ENCODE measurements at regions not wholly inside any gene's neighbourhood (a gene's known extent, or its start where the extent isn't known, plus 50 kb on each side); places are given as distances from the start of the nearest gene placed in this dataset.

GRCh38 chr2:57720728-57721627 is 325.6 kb upstream of the VRK2 start:
- Mint-ChIP-seq H3K9me3 (peaks cover 0 to 1% (median 0%) of the 10 kb centered on the region in 7 donors), H3K36me3 (no peaks in the 10 kb centered on the region), H3K27me3 (no peaks in the 10 kb centered on the region), H3K4me3 (peak overlapping the region in 2 of 4 donors; percentile 3 to 41), H3K27ac (no peak overlapping the region), H3K4me1 (peaks cover 0 to 6% (median under 1%) of the 10 kb centered on the region in 4 donors)
- Histone ChIP-seq H3K4me3 (ENCODE audit: low read depth, low read length) (no peak overlapping the region), H3K27me3 (ENCODE audit: control insufficient read depth, insufficient read depth, low read length) (peaks cover 1% of the 10 kb centered on the region), H3K4me1 (ENCODE audit: control insufficient read depth, insufficient read depth, low read length, poor library complexity, severe bottlenecking) (no peaks in the 10 kb centered on the region), H3K9me3 (ENCODE audit: control insufficient read depth in 2 of 2, low read length in 2 of 2) (no peaks in the 10 kb centered on the region), H3K27ac (ENCODE audit: insufficient read depth, low read length, poor library complexity, severe bottlenecking) (no peak overlapping the region), H3K36me3 (ENCODE audit: control insufficient read depth, insufficient read depth, low read length) (no peaks in the 10 kb centered on the region)
- DNase-seq (peak in 2 of 3 donors; percentile 16 to 38), ATAC-seq (ENCODE audit: low read depth in 2 of 2) (peak; percentile 60 to 64)

- Mint-ChIP-seq H3K9me3 (no peaks in the 10 kb centered on the region), H3K36me3 (no peaks in the 10 kb centered on the region), H3K27ac (no peak overlapping the region), H3K4me3 (no peak overlapping the region), H3K4me1 (peaks cover 0 to 6% (median 0%) of the 10 kb centered on the region in 4 donors), H3K27me3 (no peaks in the 10 kb centered on the region)
- Histone ChIP-seq H3K27me3 (ENCODE audit: control insufficient read depth, insufficient read depth, low read length) (no peaks in the 10 kb centered on the region), H3K9me3 (ENCODE audit: control insufficient read depth in 2 of 2, low read length in 2 of 2) (no peaks in the 10 kb centered on the region), H3K4me3 (ENCODE audit: low read depth, low read length) (no peak overlapping the region), H3K27ac (ENCODE audit: insufficient read depth, low read length, poor library complexity, severe bottlenecking) (no peak overlapping the region), H3K4me1 (ENCODE audit: control insufficient read depth, insufficient read depth, low read length, poor library complexity, severe bottlenecking) (no peaks in the 10 kb centered on the region), H3K36me3 (ENCODE audit: control insufficient read depth, insufficient read depth, low read length) (no peaks in the 10 kb centered on the region)
- DNase-seq (no peak), ATAC-seq (ENCODE audit: low read depth in 2 of 2) (no peak)
Measured at GRCh38 chr2:57725337-57725947, 321.2 kb upstream of the VRK2 start.

- H3K36me3 Mint-ChIP-seq = no peaks in the 10 kb centered on the region
Measured at GRCh38 chr2:57726294-57726693, 320.3 kb upstream of the VRK2 start.

GRCh38 chr2:57728691-57729090 is 317.9 kb upstream of the VRK2 start:
- no peaks in the 10 kb centered on the region for H3K4me1 Mint-ChIP-seq
- DNase-seq (no peak), ATAC-seq (ENCODE audit: low read depth in 2 of 2) (no peak)
- no peaks in the 10 kb centered on the region for H3K27me3 Mint-ChIP-seq
- no peaks in the 10 kb centered on the region for H3K27me3 ChIP-seq (ENCODE audit: control insufficient read depth, insufficient read depth, low read length)
- H3K4me3 ChIP-seq (ENCODE audit: low read depth, low read length) = no peak overlapping the region
- H3K27ac ChIP-seq (ENCODE audit: insufficient read depth, low read length, poor library complexity, severe bottlenecking) = no peak overlapping the region
- H3K36me3 Mint-ChIP-seq = no peaks in the 10 kb centered on the region
- H3K4me3 Mint-ChIP-seq = no peak overlapping the region
- H3K4me1 ChIP-seq (ENCODE audit: control insufficient read depth, insufficient read depth, low read length, poor library complexity, severe bottlenecking) = no peaks in the 10 kb centered on the region
- no peaks in the 10 kb centered on the region for H3K9me3 ChIP-seq (ENCODE audit: control insufficient read depth in 2 of 2, low read length in 2 of 2)
- peaks cover 0 to 3% (median 0%) of the 10 kb centered on the region in 7 donors for H3K9me3 Mint-ChIP-seq
- no peaks in the 10 kb centered on the region for H3K36me3 ChIP-seq (ENCODE audit: control insufficient read depth, insufficient read depth, low read length)
- no peak overlapping the region for H3K27ac Mint-ChIP-seq

More at GRCh38 chr2:57726294-57726693, 320.3 kb upstream of the VRK2 start:
- Histone ChIP-seq H3K27me3 (ENCODE audit: control insufficient read depth, insufficient read depth, low read length) (no peaks in the 10 kb centered on the region), H3K27ac (ENCODE audit: insufficient read depth, low read length, poor library complexity, severe bottlenecking) (no peak overlapping the region), H3K4me1 (ENCODE audit: control insufficient read depth, insufficient read depth, low read length, poor library complexity, severe bottlenecking) (no peaks in the 10 kb centered on the region), H3K36me3 (ENCODE audit: control insufficient read depth, insufficient read depth, low read length) (no peaks in the 10 kb centered on the region), H3K9me3 (ENCODE audit: control insufficient read depth in 2 of 2, low read length in 2 of 2) (no peaks in the 10 kb centered on the region), H3K4me3 (ENCODE audit: low read depth, low read length) (no peak overlapping the region)
- H3K9me3 Mint-ChIP-seq = peaks cover 0 to 2% (median 0%) of the 10 kb centered on the region in 7 donors
- H3K4me1 Mint-ChIP-seq = no peaks in the 10 kb centered on the region
- H3K4me3 Mint-ChIP-seq = no peak overlapping the region
- DNase-seq = no peak
- H3K27me3 Mint-ChIP-seq = no peaks in the 10 kb centered on the region
- no peak for ATAC-seq (ENCODE audit: low read depth in 2 of 2)
- no peak overlapping the region for H3K27ac Mint-ChIP-seq

DNA sequence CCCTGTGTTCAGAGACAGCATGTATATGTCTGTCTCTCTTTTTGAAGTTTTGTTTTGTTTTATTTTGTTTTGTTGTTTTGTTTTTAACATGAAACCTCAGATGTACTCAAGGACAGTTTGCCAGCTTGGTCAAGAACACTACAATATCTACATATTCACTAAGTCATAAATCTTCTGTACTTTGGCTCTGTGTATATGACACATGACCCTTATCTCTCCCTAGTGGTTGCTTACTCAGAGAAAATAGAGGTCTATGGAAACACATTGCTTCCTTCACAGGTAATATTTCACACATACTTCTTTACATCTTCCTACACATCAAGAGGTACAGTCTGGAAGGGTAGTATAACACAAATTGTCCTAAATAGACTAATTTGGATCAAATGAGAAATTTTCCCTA is 312.6 kb upstream of the VRK2 start:
- no peak overlapping the region for H3K27ac Mint-ChIP-seq
- H3K27ac ChIP-seq (ENCODE audit: insufficient read depth, low read length, poor library complexity, severe bottlenecking) = no peak overlapping the region
- H3K4me1 Mint-ChIP-seq = no peaks in the 10 kb centered on the region
- H3K4me1 ChIP-seq (ENCODE audit: control insufficient read depth, insufficient read depth, low read length, poor library complexity, severe bottlenecking) = no peaks in the 10 kb centered on the region
- no peaks in the 10 kb centered on the region for H3K36me3 ChIP-seq (ENCODE audit: control insufficient read depth, insufficient read depth, low read length)
- no peaks in the 10 kb centered on the region for H3K36me3 Mint-ChIP-seq
- no peaks in the 10 kb centered on the region for H3K27me3 ChIP-seq (ENCODE audit: control insufficient read depth, insufficient read depth, low read length)
- no peak overlapping the region for H3K4me3 Mint-ChIP-seq
- no peaks in the 10 kb centered on the region for H3K27me3 Mint-ChIP-seq
- H3K9me3 ChIP-seq (ENCODE audit: control insufficient read depth in 2 of 2, low read length in 2 of 2) = no peaks in the 10 kb centered on the region
- H3K9me3 Mint-ChIP-seq = peaks cover 0 to 4% (median 2%) of the 10 kb centered on the region in 7 donors
- ATAC-seq (ENCODE audit: low read depth in 2 of 2) (no peak), DNase-seq (no peak)
- no peak overlapping the region for H3K4me3 ChIP-seq (ENCODE audit: low read depth, low read length)

GRCh38 chr2:57740891-57741290 is 305.7 kb upstream of the VRK2 start:
- ATAC-seq (ENCODE audit: low read depth in 2 of 2) (no peak), DNase-seq (no peak)
- Mint-ChIP-seq H3K27ac (no peak overlapping the region), H3K9me3 (no peaks in the 10 kb centered on the region), H3K4me3 (no peak overlapping the region), H3K36me3 (no peaks in the 10 kb centered on the region), H3K27me3 (no peaks in the 10 kb centered on the region), H3K4me1 (no peaks in the 10 kb centered on the region)
- H3K4me1 ChIP-seq (ENCODE audit: control insufficient read depth, insufficient read depth, low read length, poor library complexity, severe bottlenecking) = no peaks in the 10 kb centered on the region
- H3K4me3 ChIP-seq (ENCODE audit: low read depth, low read length) = no peak overlapping the region
- H3K36me3 ChIP-seq (ENCODE audit: control insufficient read depth, insufficient read depth, low read length) = no peaks in the 10 kb centered on the region
- H3K27me3 ChIP-seq (ENCODE audit: control insufficient read depth, insufficient read depth, low read length) = no peaks in the 10 kb centered on the region
- no peak overlapping the region for H3K27ac ChIP-seq (ENCODE audit: insufficient read depth, low read length, poor library complexity, severe bottlenecking)
- H3K9me3 ChIP-seq (ENCODE audit: control insufficient read depth in 2 of 2, low read length in 2 of 2) = no peaks in the 10 kb centered on the region

DNA sequence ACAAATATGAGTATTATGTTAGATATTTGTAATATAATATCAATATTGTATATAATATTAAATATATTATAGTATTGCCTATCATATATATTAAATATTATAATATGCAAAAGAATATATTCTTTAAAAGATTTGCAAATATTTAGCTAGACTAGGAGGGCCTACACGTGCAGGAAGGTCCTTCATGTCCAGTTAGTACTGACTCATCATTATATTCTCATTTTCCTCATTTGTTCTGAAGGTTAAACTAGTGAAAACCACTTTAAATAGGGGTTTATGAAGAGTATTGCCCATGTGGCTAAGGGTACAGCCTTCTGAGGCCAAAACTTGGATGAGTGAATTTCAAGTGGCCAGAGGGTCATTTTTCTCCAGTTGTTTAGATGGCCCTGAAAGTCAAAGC is 293.0 kb upstream of the VRK2 start:
- no peaks in the 10 kb centered on the region for H3K27me3 Mint-ChIP-seq
- no peak overlapping the region for H3K27ac ChIP-seq (ENCODE audit: insufficient read depth, low read length, poor library complexity, severe bottlenecking)
- DNase-seq (no peak), ATAC-seq (ENCODE audit: low read depth in 2 of 2) (no peak)
- no peaks in the 10 kb centered on the region for H3K36me3 ChIP-seq (ENCODE audit: control insufficient read depth, insufficient read depth, low read length)
- H3K36me3 Mint-ChIP-seq = no peaks in the 10 kb centered on the region
- H3K27ac Mint-ChIP-seq = no peak overlapping the region
- no peak overlapping the region for H3K4me3 Mint-ChIP-seq
- H3K4me1 Mint-ChIP-seq = no peaks in the 10 kb centered on the region
- no peaks in the 10 kb centered on the region for H3K9me3 ChIP-seq (ENCODE audit: control insufficient read depth in 2 of 2, low read length in 2 of 2)
- no peak overlapping the region for H3K4me3 ChIP-seq (ENCODE audit: low read depth, low read length)
- H3K27me3 ChIP-seq (ENCODE audit: control insufficient read depth, insufficient read depth, low read length) = no peaks in the 10 kb centered on the region
- H3K4me1 ChIP-seq (ENCODE audit: control insufficient read depth, insufficient read depth, low read length, poor library complexity, severe bottlenecking) = no peaks in the 10 kb centered on the region
- peaks cover 0 to 2% (median 0%) of the 10 kb centered on the region in 7 donors for H3K9me3 Mint-ChIP-seq

Measured in CD4-positive, CD25-positive, alpha-beta regulatory T cell (primary cell).